IMR-90 (cell line): ENCODE measurements at regions not wholly inside any gene's neighbourhood (a gene's known extent, or its start where the extent isn't known, plus 50 kb on each side); places are given as distances from the start of the nearest gene placed in this dataset.

Experiments used
- ATAC-seq: fragments of 200-7000 bp; cut with Tn5 transposase; 2 replicates; pipeline ENCODE4 v1.9.1; 2020; ENCODE audit warnings: low read depth, mild to moderate bottlenecking, moderate library complexity
- BruUV-seq: library from RNA; stranded (reverse); fragments of 400-500 nt; replicated peaks from 2 replicates; lab custom pipeline; 2021; lab: Mats Ljungman, UMichigan
- CTCF ChIA-PET: fragments of 300-600 bp; formaldehyde crosslinking; extraction: SDS; loops from one replicate; lab custom pipeline; 2021; ENCODE audit warnings: antibody characterized with exemption; lab: Yijun Ruan, JAX
- POLR2A ChIA-PET: fragments of 300-600 bp; sonication (Branson Sonifier 250); formaldehyde crosslinking; loops from one replicate; lab custom pipeline; 2022; ENCODE audit warnings: antibody characterized with exemption; ENCODE audit not compliant: unreplicated experiment; lab: Charles Lee
- DNase-seq: peaks from one replicate; pipeline ENCODE4 v3.0.0; 2013
- H2AFZ ChIP-seq: replicated peaks from 2 replicates; pipeline ENCODE3; 2013; ENCODE audit warnings: low read length, mild to moderate bottlenecking; ENCODE audit not compliant: poor library complexity
- H2AK5ac ChIP-seq: 2 replicates; pipeline ENCODE4 v1.6.1; 2013; ENCODE audit warnings: low read depth, low read length, inconsistent platforms
- H2AK9ac ChIP-seq: replicated peaks from 2 replicates; pipeline ENCODE3; 2013; ENCODE audit warnings: mild to moderate bottlenecking, low read depth, low read length, moderate library complexity; ENCODE audit not compliant: poor library complexity
- H2BK120ac ChIP-seq: 2 replicates; pipeline ENCODE4 v1.6.1; 2013; ENCODE audit warnings: low read depth, low read length, inconsistent platforms
- H2BK15ac ChIP-seq: 3 replicates; pipeline ENCODE4 v1.6.1; 2013; ENCODE audit warnings: low read depth, low read length, inconsistent platforms
- H2BK20ac ChIP-seq: 2 replicates; pipeline ENCODE4 v1.6.1; 2013; ENCODE audit warnings: low read depth, mild to moderate bottlenecking, inconsistent platforms, low read length, moderate library complexity
- H2BK5ac ChIP-seq: 2 replicates; pipeline ENCODE4 v1.6.1; 2013; ENCODE audit warnings: mild to moderate bottlenecking, low read depth, low read length, inconsistent platforms; ENCODE audit not compliant: poor library complexity, severe bottlenecking
- H3K14ac ChIP-seq: replicated peaks from 2 replicates; pipeline ENCODE4 v1.6.1; 2013; ENCODE audit warnings: low read depth, low read length, inconsistent platforms
- H3K18ac ChIP-seq: 2 replicates; pipeline ENCODE4 v1.6.1; 2013; ENCODE audit warnings: low read depth, low read length, control low read depth
- H3K23ac ChIP-seq: 2 replicates; pipeline ENCODE4 v1.6.1; 2013; ENCODE audit warnings: low read depth, low read length, inconsistent platforms
- H3K27ac ChIP-seq: 2 replicates; pipeline ENCODE4 v1.5.1; 2013; ENCODE audit warnings: mild to moderate bottlenecking, control low read depth, low read length; ENCODE audit not compliant: insufficient read depth
- H3K27me3 ChIP-seq: 2 replicates; pipeline ENCODE4 v1.6.1; 2013; ENCODE audit warnings: low read length; ENCODE audit not compliant: control insufficient read depth, insufficient read depth
- H3K36me3 ChIP-seq: 2 replicates; pipeline ENCODE4 v1.6.1; 2013; ENCODE audit warnings: low read length, mixed read lengths; ENCODE audit not compliant: control insufficient read depth, insufficient read depth
- H3K4ac ChIP-seq: 2 replicates; pipeline ENCODE4 v1.6.1; 2013; ENCODE audit warnings: low read depth, low read length, inconsistent platforms
- H3K4me1 ChIP-seq: 2 replicates; pipeline ENCODE4 v1.6.1; 2013; ENCODE audit warnings: low read length, mixed read lengths; ENCODE audit not compliant: control insufficient read depth, insufficient read depth
- H3K4me2 ChIP-seq: 2 replicates; pipeline ENCODE4 v1.6.1; 2013; ENCODE audit warnings: low read depth, mild to moderate bottlenecking, control low read depth, low read length, moderate library complexity
- H3K4me3 ChIP-seq: 2 replicates; pipeline ENCODE4 v1.5.1; 2013; ENCODE audit warnings: low read depth, mild to moderate bottlenecking, control low read depth, low read length, moderate library complexity; ENCODE audit not compliant: insufficient read depth
- H3K56ac ChIP-seq: 2 replicates; pipeline ENCODE4 v1.6.1; 2013; ENCODE audit warnings: low read length, inconsistent platforms; ENCODE audit not compliant: insufficient read depth; ENCODE audit errors: extremely low read depth
- H3K79me1 ChIP-seq, 2 experiments: 2 replicates each; pipeline ENCODE4 v1.6.1; 2013; ENCODE audit warnings: low read length in 2 of 2, inconsistent platforms in 1 of 2, low read depth in 1 of 2
- H3K9ac ChIP-seq: 2 replicates; pipeline ENCODE4 v1.6.1; 2013; ENCODE audit warnings: low read depth, low read length, control low read depth
- H3K9me1 ChIP-seq: 2 replicates; pipeline ENCODE4 v1.6.1; 2013; ENCODE audit warnings: low read length, inconsistent platforms; ENCODE audit not compliant: insufficient read depth
- H3K9me3 ChIP-seq: 2 replicates; pipeline ENCODE4 v1.6.1; 2013; ENCODE audit warnings: low read length; ENCODE audit not compliant: control insufficient read depth, insufficient read depth
- H4K20me1 ChIP-seq: 2 replicates; pipeline ENCODE4 v1.6.1; 2013; ENCODE audit warnings: low read length, inconsistent platforms; ENCODE audit not compliant: insufficient read depth
- H4K5ac ChIP-seq: 2 replicates; pipeline ENCODE4 v1.6.1; 2013; ENCODE audit warnings: mild to moderate bottlenecking, low read depth, low read length, control low read depth
- H4K8ac ChIP-seq, 2 experiments: 2 replicates each; pipeline ENCODE4 v1.6.1; 2013; ENCODE audit warnings: low read depth in 2 of 2, low read length in 2 of 2, control low read depth in 1 of 2, inconsistent platforms in 1 of 2
- H4K91ac ChIP-seq: 2 replicates; pipeline ENCODE4 v1.6.1; 2013; ENCODE audit warnings: low read depth, low read length, inconsistent platforms; ENCODE audit not compliant: insufficient read depth
- BHLHE40 ChIP-seq: fragments of 150-350 bp; IDR thresholded peaks from 2 replicates; pipeline ENCODE4 v1.6.1; 2016; ENCODE audit warnings: mild to moderate bottlenecking, low read depth, low read length
- FOS ChIP-seq: fragments of 150-350 bp; IDR thresholded peaks from 2 replicates; pipeline ENCODE4 v1.6.1; 2016; ENCODE audit warnings: low read depth, low read length
- NFE2L2 ChIP-seq: fragments of 150-350 bp; IDR thresholded peaks from 2 replicates; pipeline ENCODE4 v1.6.1; 2016; ENCODE audit warnings: low read depth, mild to moderate bottlenecking, low read length
- POLR2A ChIP-seq: IDR thresholded peaks from 2 replicates; pipeline ENCODE4 v1.6.1; 2012; ENCODE audit warnings: mild to moderate bottlenecking, low read depth, low read length
- RCOR1 ChIP-seq: IDR thresholded peaks from 2 replicates; pipeline ENCODE4 v1.6.1; 2012; ENCODE audit warnings: mild to moderate bottlenecking, low read length, improper control_type of control experiment; ENCODE audit not compliant: insufficient replicate concordance
- RFX5 ChIP-seq: IDR thresholded peaks from 2 replicates; pipeline ENCODE4 v1.8.0; 2012; ENCODE audit warnings: low read depth, mild to moderate bottlenecking, low read length, moderate library complexity
- WGBS, 2 experiments: methylation state at CpG; one replicate each; pipeline versions ENCODE4 v1.1.5 to v1.1.7; 2013; ENCODE audit warnings: missing lambda C conversion rate in 2 of 2; ENCODE audit not compliant: insufficient read length in 1 of 2; ENCODE audit errors: extremely low coverage in 2 of 2; 5-methylcytosine and 5-hydroxymethylcytosine counted together
- dilution Hi-C: fragments of 300-500 bp; cut with HindIII; formaldehyde crosslinking; loops from one replicate; pipeline ENCODE4 v1.14.3; 2018; ENCODE audit warnings: low sequenced_read_pairs; ENCODE audit not compliant: unreplicated experiment
- in situ Hi-C: fragments of 300-500 bp; cut with MboI; formaldehyde crosslinking; loops from 3 replicates; pipeline ENCODE4 v1.14.3; 2019; ENCODE audit warnings: low sequenced_read_pairs, inconsistent platforms, mixed read lengths
- intact Hi-C: fragments of 100-400 bp; cut with micrococcal nuclease; formaldehyde crosslinking; loops from 2 replicates; pipeline ENCODE4 v1.10.0; 2022
- TF ChIP-seq, protein P1 (sequence below): fragments of 150-350 bp; IDR thresholded peaks from 2 replicates; pipeline ENCODE4 v1.6.1; 2017; ENCODE audit warnings: mild to moderate bottlenecking, antibody characterized with exemption, low read length, low read depth

DNA sequence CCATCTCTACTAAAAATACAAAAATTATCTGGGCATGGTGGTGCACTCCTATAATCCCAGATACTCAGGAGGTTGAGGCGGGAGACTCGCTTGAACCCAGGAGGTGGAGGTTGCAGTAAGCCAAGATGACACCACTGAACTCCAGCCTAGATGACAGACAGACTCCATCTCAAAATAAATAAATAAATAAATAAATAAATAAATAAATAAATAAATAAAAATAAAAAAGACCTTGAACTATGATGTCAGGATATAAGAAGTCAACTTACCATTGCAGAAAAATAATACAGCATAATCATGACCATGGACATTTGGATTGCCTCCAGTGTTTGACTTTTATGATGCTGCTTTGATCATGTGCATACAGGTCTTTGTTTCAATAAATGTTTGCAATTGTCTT, 484.3 kb upstream of the ROBO1 start:
- WGBS, 2 experiments, result no CpG with 5 or more reads among the region's 2 CpGs
- Histone ChIP-seq H2AK5ac (no peak overlapping the region), H2BK20ac (no peak overlapping the region), H2BK15ac (no peak overlapping the region), H2AFZ (no peak overlapping the region), H3K9ac (no peak overlapping the region), H2BK120ac (no peak overlapping the region), H3K14ac (no peak overlapping the region), H3K4ac (no peak overlapping the region), H3K4me1 (no peaks in the 10 kb centered on the region), H3K4me3 (no peak overlapping the region), H2BK5ac (no peak overlapping the region), H3K23ac (no peak overlapping the region), H3K79me1 (no peaks in the 10 kb centered on the region), H4K5ac (no peak overlapping the region), H4K91ac (no peak overlapping the region), H4K20me1 (no peaks in the 10 kb centered on the region), H3K27me3 (no peaks in the 10 kb centered on the region), H4K8ac (no peak overlapping the region), H3K9me1 (no peaks in the 10 kb centered on the region), H3K4me2 (no peak overlapping the region), H3K56ac (no peak overlapping the region), H3K9me3 (0 out of 2 replicates have a peak, but pooled peaks cover 4% of the 10 kb centered on the region), H3K18ac (no peak overlapping the region), H2AK9ac (no peak overlapping the region), H3K27ac (no peak overlapping the region), H3K36me3 (no peaks in the 10 kb centered on the region)
- no TSS peak for BruUV-seq
- in situ Hi-C loops (no loop called here), intact Hi-C loops (no loop called here), dilution Hi-C loops (no loop called here)
- no peak for DNase-seq
- no peak for TF ChIP-seq RCOR1
- TF ChIP-seq FOS, result no peak
- no peak for TF ChIP-seq BHLHE40
- TF ChIP-seq POLR2A, result no peak
- TF ChIP-seq, protein P1, sequence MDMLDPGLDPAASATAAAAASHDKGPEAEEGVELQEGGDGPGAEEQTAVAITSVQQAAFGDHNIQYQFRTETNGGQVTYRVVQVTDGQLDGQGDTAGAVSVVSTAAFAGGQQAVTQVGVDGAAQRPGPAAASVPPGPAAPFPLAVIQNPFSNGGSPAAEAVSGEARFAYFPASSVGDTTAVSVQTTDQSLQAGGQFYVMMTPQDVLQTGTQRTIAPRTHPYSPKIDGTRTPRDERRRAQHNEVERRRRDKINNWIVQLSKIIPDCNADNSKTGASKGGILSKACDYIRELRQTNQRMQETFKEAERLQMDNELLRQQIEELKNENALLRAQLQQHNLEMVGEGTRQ, result no peak
- TF ChIP-seq RFX5, result no peak
- no peak for TF ChIP-seq NFE2L2
- ChIA-PET CTCF (no interaction called here), POLR2A (no interaction called here)
- ATAC-seq, result no peak
